K562 (cell line): ENCODE measurements at regions not wholly inside any gene's neighbourhood (a gene's known extent, or its start where the extent isn't known, plus 50 kb on each side); places are given as distances from the start of the nearest gene placed in this dataset.

ENCODE experiments used
- ATAC-seq: fragments of 200-7000 bp; cut with Tn5 transposase; 3 replicates; pipeline ENCODE4 v1.9.1; 2020; ENCODE audit warnings: moderate library complexity
- BruUV-seq: library from RNA; stranded (reverse); fragments of 400-500 nt; replicated peaks from 2 replicates; lab custom pipeline; 2021; lab: Mats Ljungman, UMichigan
- CTCF ChIA-PET: fragments of 300-600 bp; formaldehyde crosslinking; extraction: SDS; loops from one replicate; lab custom pipeline; 2021; ENCODE audit warnings: low intra/inter-chr PET ratio; lab: Yijun Ruan, JAX
- POLR2A ChIA-PET: fragments of 300-600, 350-650 bp; sonication (Branson Sonifier 250); formaldehyde crosslinking; extraction: SDS; loops from one replicate; lab custom pipeline; 2021; ENCODE audit warnings: antibody characterized with exemption, inconsistent platforms; lab: Yijun Ruan, JAX
- DNase-seq, 4 experiments: peaks; one replicate each; pipeline versions ENCODE4 v3.0.0 to v3.0.0-alpha.2; 2011 to 2018; ENCODE audit warnings: low spot score in 3 of 4, mixed read lengths in 3 of 4; ENCODE audit errors: extremely low read depth in 1 of 4
- FAIRE-seq: peaks from 2 replicates; lab custom pipeline; 2011; peaks lifted over from hg19 to GRCh38; lab: Jason Lieb, UNC
- H2AFZ ChIP-seq: 2 replicates; pipeline ENCODE4 v1.6.0; 2011; ENCODE audit warnings: low read depth, low read length, control low read depth, inconsistent platforms
- H3K27ac ChIP-seq: fragments of 200-600 bp; 3 replicates; pipeline ENCODE4 v1.8.0; 2011; ENCODE audit warnings: low read depth, mild to moderate bottlenecking, control low read depth, inconsistent platforms, low read length, moderate library complexity, mixed read lengths; ENCODE audit errors: extremely low read depth
- H3K27me3 ChIP-seq, 2 experiments: fragments of 300-600 bp in 1 of 2; 2 replicates in 1 of 2; 3 replicates in 1 of 2; pipeline versions ENCODE4 v1.6.0 to v1.8.0; 2011; ENCODE audit warnings: inconsistent platforms in 2 of 2, low read length in 2 of 2, mild to moderate bottlenecking in 1 of 2, mixed read lengths in 1 of 2, moderate library complexity in 1 of 2; ENCODE audit not compliant: control insufficient read depth in 2 of 2, insufficient read depth in 2 of 2
- H3K36me3 ChIP-seq: fragments of 300-600 bp; 3 replicates; pipeline ENCODE4 v1.8.0; 2011; ENCODE audit warnings: mild to moderate bottlenecking, low read length, inconsistent platforms; ENCODE audit not compliant: control insufficient read depth, insufficient read depth
- H3K4me1 ChIP-seq, 2 experiments: fragments of 200-600 bp in 1 of 2; replicated peaks in 1 of 2; 2 replicates in 1 of 2; 3 replicates in 1 of 2; pipeline versions ENCODE4 v1.5.1 to v1.8.0; 2011; ENCODE audit warnings: inconsistent platforms in 2 of 2, low read length in 2 of 2, mild to moderate bottlenecking in 1 of 2, mixed read lengths in 1 of 2, moderate library complexity in 1 of 2; ENCODE audit not compliant: control insufficient read depth in 2 of 2, insufficient read depth in 2 of 2
- H3K4me2 ChIP-seq: 2 replicates; pipeline ENCODE4 v1.6.1; 2011; ENCODE audit warnings: low read length, control low read depth, inconsistent platforms, mixed read lengths; ENCODE audit not compliant: insufficient read depth
- H3K4me3 ChIP-seq: fragments of 200-600 bp; sonication (generic), shearing (Covaris generic); 2 replicates; pipeline ENCODE4 v1.5.1; 2016; ENCODE audit warnings: control low read depth, inconsistent platforms
- H3K79me2 ChIP-seq: fragments of 200-600 bp; 3 replicates; pipeline ENCODE4 v1.8.0; 2011; ENCODE audit warnings: low read length, inconsistent platforms; ENCODE audit not compliant: control insufficient read depth, insufficient read depth
- H3K9ac ChIP-seq, 2 experiments: 2 replicates each; pipeline versions ENCODE4 v1.6.0 to v1.6.1; 2011; ENCODE audit warnings: low read depth in 2 of 2, low read length in 2 of 2, control low read depth in 1 of 2, inconsistent platforms in 1 of 2, mild to moderate bottlenecking in 1 of 2, mixed read lengths in 1 of 2; ENCODE audit not compliant: insufficient read depth in 1 of 2
- H3K9me1 ChIP-seq: one replicate; pipeline ENCODE4 v1.6.0; 2011; ENCODE audit warnings: inconsistent platforms, mild to moderate bottlenecking, low read length, moderate library complexity; ENCODE audit not compliant: control insufficient read depth, insufficient read depth
- H3K9me3 ChIP-seq: replicated peaks from 2 replicates; pipeline ENCODE4 v1.5.1; 2011; ENCODE audit warnings: low read depth, low read length, inconsistent platforms; ENCODE audit not compliant: control insufficient read depth, insufficient read depth
- H4K20me1 ChIP-seq: replicated peaks from 2 replicates; pipeline ENCODE4 v1.6.1; 2011; ENCODE audit warnings: low read length, inconsistent platforms, mixed read lengths; ENCODE audit not compliant: control insufficient read depth, insufficient read depth
- ADNP ChIP-seq: fragments of 200-800 bp; sonication (Bioruptor generic); IDR thresholded peaks from 2 replicates; pipeline ENCODE4 v1.6.1; 2016; ENCODE audit warnings: missing genetic modification characterization, missing compliant biosample characterization
- CREB1 ChIP-seq, 2 experiments: sonication (generic) in 1 of 2; formaldehyde crosslinking in 1 of 2; IDR thresholded peaks; 2 replicates each; pipeline versions ENCODE4 v1.6.1 to v1.8.0; 2012 to 2022; ENCODE audit warnings: inconsistent platforms in 1 of 2, mild to moderate bottlenecking in 1 of 2, missing genetic modification reagents in 1 of 2, moderate library complexity in 1 of 2
- GATAD2A ChIP-seq: fragments of 450-650 bp; IDR thresholded peaks from 2 replicates; pipeline ENCODE4 v1.6.1; 2017
- IFI16 ChIP-seq: fragments of 250-450 bp; sonication (Bioruptor Pico); IDR thresholded peaks from 2 replicates; pipeline ENCODE4 v2.1.2; 2022; ENCODE audit warnings: mild to moderate bottlenecking, inconsistent platforms
- MTF1 ChIP-seq: fragments of 250-450 bp; sonication (Bioruptor Pico); IDR thresholded peaks from 2 replicates; pipeline ENCODE4 v1.9.0; 2021; ENCODE audit warnings: moderate library complexity, mild to moderate bottlenecking, inconsistent platforms, borderline replicate concordance
- SP2 ChIP-seq: IDR thresholded peaks from 2 replicates; pipeline ENCODE4 v1.6.1; 2011; ENCODE audit warnings: mild to moderate bottlenecking, low read depth, low read length, moderate library complexity; ENCODE audit not compliant: poor library complexity, severe bottlenecking; ENCODE audit errors: extremely low read depth
- TCF7 ChIP-seq: sonication (generic); IDR thresholded peaks from 2 replicates; pipeline ENCODE4 v1.6.1; 2016; ENCODE audit warnings: antibody characterized with exemption, borderline replicate concordance
- TCF7L2 ChIP-seq: fragments of 150-350 bp; IDR thresholded peaks from 2 replicates; pipeline ENCODE4 v1.6.1; 2016; ENCODE audit warnings: low read depth, mild to moderate bottlenecking, low read length, moderate library complexity
- ZBTB5 ChIP-seq: fragments of 450-650 bp; IDR thresholded peaks from 2 replicates; pipeline ENCODE4 v1.6.1; 2017; ENCODE audit warnings: antibody characterized with exemption
- ZC3H11A ChIP-seq: IDR thresholded peaks from 2 replicates; pipeline ENCODE4 v1.6.1; 2012; ENCODE audit warnings: low read depth, low read length, improper control_type of control experiment
- ZFPM2 ChIP-seq: fragments of 250-450 bp; sonication (Bioruptor Pico); IDR thresholded peaks from 2 replicates; pipeline ENCODE4 v1.5.1; 2022; ENCODE audit warnings: mild to moderate bottlenecking
- ZNF655 ChIP-seq: fragments of 250-450 bp; sonication (Bioruptor Pico); IDR thresholded peaks from 2 replicates; pipeline ENCODE4 v1.5.0; 2021
- WGBS: fragments of 100-300 bp; shearing (Covaris generic); methylation state at CpG from one replicate; pipeline ENCODE4 v1.1.6; 2016; ENCODE audit warnings: low coverage, mixed read lengths; ENCODE audit not compliant: insufficient coverage; ENCODE audit errors: missing lambda C conversion rate; 5-methylcytosine and 5-hydroxymethylcytosine counted together
- in situ Hi-C: fragments of 300-500 bp; cut with MboI; formaldehyde crosslinking; loops from 4 replicates; pipeline ENCODE4 v1.15.0; 2018; ENCODE audit warnings: inconsistent platforms, mixed read lengths
- intact Hi-C: fragments of 100-400 bp; cut with micrococcal nuclease; formaldehyde crosslinking; loops from 2 replicates; pipeline ENCODE4 v1.14.2; 2022
- TF ChIP-seq, protein P1 (sequence below): fragments of 200-800 bp; sonication (Bioruptor generic); IDR thresholded peaks from 2 replicates; pipeline ENCODE4 v1.6.1; 2016; ENCODE audit warnings: missing genetic modification characterization, missing compliant biosample characterization

- TF ChIP-seq ZNF655 (CRISPR knock-in tag) = no peak
- TF ChIP-seq GATAD2A = no peak
- TF ChIP-seq TCF7L2 = no peak
These were observed 170.4 kb upstream of the CWC22 start (continued) for GRCh38 chr2:180177534-180177933.

GRCh38 chr2:180175736-180176135 lies 168.6 kb upstream of the CWC22 start:
- WGBS = 2% methylated on average over 2 of the region's 2 CpGs
- no peaks in the 10 kb centered on the region for H4K20me1 ChIP-seq
- DNase-seq = no peak
- in situ Hi-C loops (no loop called here), intact Hi-C loops (no loop called here)
- ChIA-PET POLR2A (interaction anchor here (0.5 kb wide), 1 partner anchor 626 kb away, joined by 3 read pairs; no protein-coding TSS in a partner anchor), CTCF (no interaction called here)
- no peaks in the 10 kb centered on the region for H3K36me3 ChIP-seq
- H3K79me2 ChIP-seq = no peaks in the 10 kb centered on the region
- no peak overlapping the region for H3K4me2 ChIP-seq
- no peaks in the 10 kb centered on the region for H3K9me1 ChIP-seq
- FAIRE-seq = no peak
- H3K4me1 ChIP-seq = no peaks in the 10 kb centered on the region
- TF ChIP-seq ZFPM2 (CRISPR knock-in tag) = no peak
- no peak for TF ChIP-seq MTF1 (CRISPR knock-in tag)
- TF ChIP-seq, protein P1, sequence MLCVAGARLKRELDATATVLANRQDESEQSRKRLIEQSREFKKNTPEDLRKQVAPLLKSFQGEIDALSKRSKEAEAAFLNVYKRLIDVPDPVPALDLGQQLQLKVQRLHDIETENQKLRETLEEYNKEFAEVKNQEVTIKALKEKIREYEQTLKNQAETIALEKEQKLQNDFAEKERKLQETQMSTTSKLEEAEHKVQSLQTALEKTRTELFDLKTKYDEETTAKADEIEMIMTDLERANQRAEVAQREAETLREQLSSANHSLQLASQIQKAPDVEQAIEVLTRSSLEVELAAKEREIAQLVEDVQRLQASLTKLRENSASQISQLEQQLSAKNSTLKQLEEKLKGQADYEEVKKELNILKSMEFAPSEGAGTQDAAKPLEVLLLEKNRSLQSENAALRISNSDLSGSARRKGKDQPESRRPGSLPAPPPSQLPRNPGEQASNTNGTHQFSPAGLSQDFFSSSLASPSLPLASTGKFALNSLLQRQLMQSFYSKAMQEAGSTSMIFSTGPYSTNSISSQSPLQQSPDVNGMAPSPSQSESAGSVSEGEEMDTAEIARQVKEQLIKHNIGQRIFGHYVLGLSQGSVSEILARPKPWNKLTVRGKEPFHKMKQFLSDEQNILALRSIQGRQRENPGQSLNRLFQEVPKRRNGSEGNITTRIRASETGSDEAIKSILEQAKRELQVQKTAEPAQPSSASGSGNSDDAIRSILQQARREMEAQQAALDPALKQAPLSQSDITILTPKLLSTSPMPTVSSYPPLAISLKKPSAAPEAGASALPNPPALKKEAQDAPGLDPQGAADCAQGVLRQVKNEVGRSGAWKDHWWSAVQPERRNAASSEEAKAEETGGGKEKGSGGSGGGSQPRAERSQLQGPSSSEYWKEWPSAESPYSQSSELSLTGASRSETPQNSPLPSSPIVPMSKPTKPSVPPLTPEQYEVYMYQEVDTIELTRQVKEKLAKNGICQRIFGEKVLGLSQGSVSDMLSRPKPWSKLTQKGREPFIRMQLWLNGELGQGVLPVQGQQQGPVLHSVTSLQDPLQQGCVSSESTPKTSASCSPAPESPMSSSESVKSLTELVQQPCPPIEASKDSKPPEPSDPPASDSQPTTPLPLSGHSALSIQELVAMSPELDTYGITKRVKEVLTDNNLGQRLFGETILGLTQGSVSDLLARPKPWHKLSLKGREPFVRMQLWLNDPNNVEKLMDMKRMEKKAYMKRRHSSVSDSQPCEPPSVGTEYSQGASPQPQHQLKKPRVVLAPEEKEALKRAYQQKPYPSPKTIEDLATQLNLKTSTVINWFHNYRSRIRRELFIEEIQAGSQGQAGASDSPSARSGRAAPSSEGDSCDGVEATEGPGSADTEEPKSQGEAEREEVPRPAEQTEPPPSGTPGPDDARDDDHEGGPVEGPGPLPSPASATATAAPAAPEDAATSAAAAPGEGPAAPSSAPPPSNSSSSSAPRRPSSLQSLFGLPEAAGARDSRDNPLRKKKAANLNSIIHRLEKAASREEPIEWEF (CRISPR knock-in tag) = no peak
- TF ChIP-seq SP2 = no peak
- no peak for TF ChIP-seq ADNP (tag)
- no peak for TF ChIP-seq ZBTB5
- no peak for TF ChIP-seq TCF7
- no peak for TF ChIP-seq CREB1 (IDR thresholded peaks at IDR 0.05)
- no peak for TF ChIP-seq CREB1 (CRISPR knock-in tag; IDR thresholded peaks at IDR 0.05)
- no peak for TF ChIP-seq ZC3H11A
- TF ChIP-seq IFI16 (CRISPR knock-in tag) = no peak
- no peak overlapping the region for H3K4me3 ChIP-seq
- no peak overlapping the region for H3K9ac ChIP-seq
- H2AFZ ChIP-seq = no peak overlapping the region
- no peaks in the 10 kb centered on the region for H3K27me3 ChIP-seq
- BruUV-seq = no TSS peak
- no peak for ATAC-seq
- no peak overlapping the region for H3K27ac ChIP-seq
- no peaks in the 10 kb centered on the region for H3K9me3 ChIP-seq
